Adipocyte (in vitro differentiated cells): ENCODE measurements at regions not wholly inside any gene's neighbourhood (a gene's known extent, or its start where the extent isn't known, plus 50 kb on each side); places are given as distances from the start of the nearest gene placed in this dataset.

ENCODE experiments used
- DNase-seq: peaks from one replicate; pipeline ENCODE4 v3.0.0-alpha.2; 2015; ENCODE audit warnings: low read depth
- H3K27me3 ChIP-seq: replicated peaks from 2 replicates; pipeline ENCODE4 v1.7.0; 2013; ENCODE audit warnings: mild to moderate bottlenecking, low read length, moderate library complexity; ENCODE audit not compliant: control insufficient read depth, insufficient read depth
- H3K36me3 ChIP-seq: 2 replicates; pipeline ENCODE4 v1.7.0; 2013; ENCODE audit warnings: low read length, mild to moderate bottlenecking, moderate library complexity; ENCODE audit not compliant: control insufficient read depth, insufficient read depth, severe bottlenecking
- H3K4me1 ChIP-seq: 2 replicates; pipeline ENCODE4 v1.7.0; 2013; ENCODE audit warnings: mild to moderate bottlenecking, low read length, moderate library complexity; ENCODE audit not compliant: control insufficient read depth, insufficient read depth
- H3K4me3 ChIP-seq: 2 replicates; pipeline ENCODE4 v1.7.0; 2013; ENCODE audit warnings: mild to moderate bottlenecking, low read length, moderate library complexity
- H3K9ac ChIP-seq: 2 replicates; pipeline ENCODE4 v1.7.0; 2013; ENCODE audit warnings: mild to moderate bottlenecking, low read length, moderate library complexity
- H3K9me3 ChIP-seq: 2 replicates; pipeline ENCODE4 v1.7.0; 2013; ENCODE audit warnings: mild to moderate bottlenecking, low read length, moderate library complexity; ENCODE audit not compliant: control insufficient read depth

- Histone ChIP-seq H3K9ac (no peak overlapping the region), H3K36me3 (no peaks in the 10 kb centered on the region)
- no peak for DNase-seq
These were observed 59.5 kb downstream of the FZD1 start for GRCh38 chr7:91323626-91324158.

GRCh38 chr7:91324663-91325062 is 60.4 kb downstream of the FZD1 start:
- Histone ChIP-seq H3K4me1 (peaks cover 3% of the 10 kb centered on the region), H3K9ac (no peak overlapping the region)
- no peak for DNase-seq

More at GRCh38 chr7:91323626-91324158, 59.5 kb downstream of the FZD1 start:
- no peak overlapping the region for H3K4me3 ChIP-seq
- H3K9me3 ChIP-seq = no peaks in the 10 kb centered on the region
- H3K27me3 ChIP-seq = no peaks in the 10 kb centered on the region
- no peaks in the 10 kb centered on the region for H3K4me1 ChIP-seq

GRCh38 chr7:91325726-91326125 is 61.5 kb downstream of the FZD1 start:
- Histone ChIP-seq H3K4me1 (peaks cover 13% of the 10 kb centered on the region), H3K9ac (no peak overlapping the region), H3K9me3 (no peaks in the 10 kb centered on the region), H3K4me3 (no peak overlapping the region), H3K27me3 (no peaks in the 10 kb centered on the region), H3K36me3 (no peaks in the 10 kb centered on the region)
- DNase-seq = no peak

More at GRCh38 chr7:91324663-91325062, 60.4 kb downstream of the FZD1 start:
- Histone ChIP-seq H3K4me3 (no peak overlapping the region), H3K36me3 (no peaks in the 10 kb centered on the region), H3K9me3 (no peaks in the 10 kb centered on the region), H3K27me3 (no peaks in the 10 kb centered on the region)

GRCh38 chr7:91326516-91327199 is 62.4 kb downstream of the FZD1 start:
- H3K27me3 ChIP-seq = no peaks in the 10 kb centered on the region
- H3K9ac ChIP-seq = no peak overlapping the region
- H3K4me1 ChIP-seq = peaks cover 23% of the 10 kb centered on the region
- H3K9me3 ChIP-seq = no peaks in the 10 kb centered on the region
- no peak for DNase-seq
- no peak overlapping the region for H3K4me3 ChIP-seq
- H3K36me3 ChIP-seq = no peaks in the 10 kb centered on the region

GRCh38 chr7:91327346-91327745 is 63.1 kb downstream of the FZD1 start:
- no peak overlapping the region for H3K4me3 ChIP-seq
- peaks cover 23% of the 10 kb centered on the region for H3K4me1 ChIP-seq
- H3K27me3 ChIP-seq = no peaks in the 10 kb centered on the region
- no peak overlapping the region for H3K9ac ChIP-seq
- no peaks in the 10 kb centered on the region for H3K36me3 ChIP-seq
- no peak for DNase-seq
- H3K9me3 ChIP-seq = no peaks in the 10 kb centered on the region

GRCh38 chr7:91329571-91329970 is 65.3 kb downstream of the FZD1 start:
- peaks cover 23% of the 10 kb centered on the region for H3K4me1 ChIP-seq
- H3K9me3 ChIP-seq = no peaks in the 10 kb centered on the region
- H3K36me3 ChIP-seq = no peaks in the 10 kb centered on the region
- no peak overlapping the region for H3K4me3 ChIP-seq
- peak overlapping the region; percentile 41 for H3K9ac ChIP-seq
- no peaks in the 10 kb centered on the region for H3K27me3 ChIP-seq
- no peak for DNase-seq

GRCh38 chr7:91330191-91330808 is 66.1 kb downstream of the FZD1 start:
- Histone ChIP-seq H3K4me3 (peak overlapping the region; percentile 36), H3K4me1 (peaks cover 23% of the 10 kb centered on the region), H3K27me3 (no peaks in the 10 kb centered on the region), H3K9me3 (no peaks in the 10 kb centered on the region), H3K9ac (peak overlapping the region; percentile 41), H3K36me3 (no peaks in the 10 kb centered on the region)
- DNase-seq = no peak

GRCh38 chr7:91330866-91331265 is 66.6 kb downstream of the FZD1 start:
- Histone ChIP-seq H3K27me3 (no peaks in the 10 kb centered on the region), H3K9ac (peak overlapping the region; percentile 23), H3K36me3 (no peaks in the 10 kb centered on the region), H3K4me1 (peaks cover 23% of the 10 kb centered on the region), H3K4me3 (peak overlapping the region; percentile 36), H3K9me3 (no peaks in the 10 kb centered on the region)
- no peak for DNase-seq

- DNase-seq = no peak
- peaks cover 6% of the 10 kb centered on the region for H3K4me1 ChIP-seq
- no peak overlapping the region for H3K9ac ChIP-seq
- H3K4me3 ChIP-seq = no peak overlapping the region
- H3K36me3 ChIP-seq = no peaks in the 10 kb centered on the region
- peaks cover 3% of the 10 kb centered on the region for H3K27me3 ChIP-seq
- no peaks in the 10 kb centered on the region for H3K9me3 ChIP-seq
These were observed 71.9 kb downstream of the FZD1 start for GRCh38 chr7:91336106-91336505.

- Histone ChIP-seq H3K36me3 (no peaks in the 10 kb centered on the region), H3K9me3 (no peaks in the 10 kb centered on the region), H3K27me3 (peaks cover 3% of the 10 kb centered on the region), H3K4me1 (no peaks in the 10 kb centered on the region), H3K9ac (no peak overlapping the region), H3K4me3 (no peak overlapping the region)
- DNase-seq = no peak
These were observed 74.2 kb downstream of the FZD1 start for GRCh38 chr7:91338226-91339020.

- Histone ChIP-seq H3K9me3 (no peaks in the 10 kb centered on the region), H3K27me3 (peaks cover 3% of the 10 kb centered on the region), H3K36me3 (no peaks in the 10 kb centered on the region), H3K9ac (no peak overlapping the region), H3K4me3 (no peak overlapping the region), H3K4me1 (peaks cover 3% of the 10 kb centered on the region)
- no peak for DNase-seq
These were observed 78.1 kb downstream of the FZD1 start for GRCh38 chr7:91342346-91342745.
